ENCODE measurements at regions not wholly inside any gene's neighbourhood (a gene's known extent, or its start where the extent isn't known, plus 50 kb on each side); places are given as distances from the start of the nearest gene placed in this dataset.

GRCh38 chr4:182124359-182124758 lies 118.8 kb upstream of the TENM3 start:
- no peak for DNase-seq

DNA sequence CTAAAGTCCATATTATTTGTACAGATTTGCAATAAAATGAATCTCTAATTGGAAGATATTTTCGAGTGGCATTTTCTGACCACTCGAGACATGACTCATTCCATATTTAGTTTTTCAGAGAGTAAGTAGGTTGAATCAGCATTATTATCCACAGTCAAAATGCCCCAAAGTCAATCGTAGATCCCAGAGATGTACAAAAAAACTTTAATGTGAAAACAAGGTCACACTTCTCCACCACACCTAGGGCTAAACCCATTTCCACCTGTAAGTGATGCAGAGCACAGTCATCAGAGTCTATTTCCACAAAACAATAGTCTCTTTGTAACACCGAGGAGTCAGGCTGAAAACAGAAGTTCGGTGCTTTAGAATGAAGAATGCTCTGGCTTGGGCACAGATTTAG lies 117.1 kb upstream of the TENM3 start:
- no peak for DNase-seq

GRCh38 chr4:182126603-182127002 lies 116.6 kb upstream of the TENM3 start:
- DNase-seq, result peak; percentile 41

DNA sequence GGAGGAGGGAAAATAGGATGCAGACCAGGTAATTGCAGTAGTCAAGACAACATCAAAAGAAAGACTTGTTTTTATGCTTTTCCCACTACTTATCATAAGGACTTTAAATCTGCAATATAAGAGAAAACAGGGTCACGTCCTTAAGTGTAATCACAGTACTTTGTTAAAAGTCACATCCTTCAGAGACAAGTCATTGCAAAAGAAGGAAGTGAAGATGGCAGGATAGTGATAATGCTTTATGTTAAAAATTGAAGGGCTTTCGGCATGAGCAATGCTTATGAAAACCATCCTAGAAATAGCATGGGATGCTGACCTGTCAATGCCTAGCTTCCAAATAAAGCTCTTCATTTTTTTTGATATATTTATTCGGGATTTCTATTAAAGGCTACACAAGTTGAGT lies 110.2 kb upstream of the TENM3 start:
- DNase-seq, result no peak

DNA sequence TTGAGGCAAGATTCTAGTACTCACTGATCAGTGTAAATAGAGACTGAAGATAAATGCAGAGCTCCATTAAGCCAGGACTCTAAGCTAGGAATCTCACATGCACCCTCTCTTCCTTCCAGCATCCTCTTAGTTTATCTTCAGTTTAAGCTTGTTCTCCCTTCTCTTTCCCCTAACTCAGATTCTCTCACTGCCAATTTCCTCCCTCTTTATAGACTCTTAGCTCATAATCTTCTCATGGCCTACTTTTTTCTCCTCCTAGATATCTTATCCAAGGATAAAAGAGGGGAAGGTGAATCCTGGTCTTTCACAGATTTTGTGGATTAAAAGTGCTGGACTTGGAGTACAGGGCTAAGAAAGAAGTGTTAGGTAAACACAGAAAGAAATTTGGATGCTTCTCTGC lies 108.9 kb upstream of the TENM3 start:
- no peak for DNase-seq

DNA sequence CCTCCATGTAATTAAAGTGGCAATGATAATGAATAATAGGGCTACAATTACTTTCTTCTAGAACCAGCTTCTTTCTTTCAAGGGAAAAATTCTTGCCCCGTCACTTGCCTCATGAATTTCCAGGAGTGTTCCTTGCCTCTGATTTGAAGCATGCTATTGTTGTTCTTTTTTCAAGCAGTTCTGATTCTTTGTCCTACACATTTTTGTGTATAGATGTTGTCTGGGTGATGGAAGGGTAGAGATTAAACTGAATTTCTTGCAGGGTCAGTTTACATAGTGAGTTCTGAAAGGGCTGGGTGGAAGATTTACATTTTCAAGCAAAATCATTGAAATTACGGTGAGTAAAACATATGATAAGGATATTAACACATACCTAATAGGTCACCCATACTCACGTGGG lies 107.0 kb upstream of the TENM3 start:
- DNase-seq, result no peak

DNA sequence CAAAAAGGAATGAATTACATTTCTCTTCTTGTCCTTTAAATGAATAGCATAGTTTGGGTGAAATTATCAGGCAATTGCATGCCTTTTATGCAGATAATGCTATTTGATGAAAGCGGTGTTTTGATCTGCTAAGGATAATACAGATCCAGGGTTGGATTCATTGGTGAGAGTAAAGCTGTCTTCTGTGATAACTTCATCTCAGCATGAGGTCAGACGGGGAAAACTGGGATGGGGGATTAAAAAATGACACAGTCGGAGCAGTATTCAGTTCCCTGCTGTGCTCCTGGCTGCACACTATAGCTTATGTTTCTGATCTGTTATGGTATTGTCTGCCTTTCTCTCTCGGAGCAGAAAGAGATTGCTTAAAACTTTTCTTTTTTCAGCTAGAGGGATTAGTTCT lies 105.9 kb upstream of the TENM3 start:
- DNase-seq, result peak; percentile 71

DNA sequence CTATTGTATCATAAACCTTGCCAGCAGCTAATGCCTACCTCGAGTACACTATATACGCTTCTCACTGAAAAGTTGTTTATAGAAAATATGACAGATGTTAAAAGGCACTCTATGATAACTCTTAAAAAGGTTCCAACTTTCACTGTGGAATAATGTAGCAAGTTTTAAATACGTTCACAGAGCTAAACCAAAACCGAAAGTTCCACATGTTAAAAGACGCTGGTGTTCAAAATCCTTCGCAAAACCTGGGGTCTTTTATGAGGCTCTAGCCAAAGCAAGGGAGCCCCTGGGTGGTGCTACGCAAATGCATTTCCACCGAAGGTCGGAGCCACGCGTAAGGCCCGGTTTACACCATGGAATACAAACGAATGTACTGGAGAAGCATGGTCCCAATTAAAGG lies 103.7 kb upstream of the TENM3 start:
- DNase-seq, result no peak

- DNase-seq, result no peak
Measured at GRCh38 chr4:182140547-182140946, 102.7 kb upstream of the TENM3 start.

- DNase-seq, result no peak
Measured at GRCh38 chr4:182141061-182141460, 102.1 kb upstream of the TENM3 start.

- DNase-seq, result peak; percentile 57
Measured at GRCh38 chr4:182142176-182143085, 100.8 kb upstream of the TENM3 start.

GRCh38 chr4:182143086-182143821 lies 99.9 kb upstream of the TENM3 start:
- DNase-seq, result peak; percentile 35

- DNase-seq, result peak; percentile 90
Measured at GRCh38 chr4:182143822-182144625, 99.2 kb upstream of the TENM3 start.

DNA sequence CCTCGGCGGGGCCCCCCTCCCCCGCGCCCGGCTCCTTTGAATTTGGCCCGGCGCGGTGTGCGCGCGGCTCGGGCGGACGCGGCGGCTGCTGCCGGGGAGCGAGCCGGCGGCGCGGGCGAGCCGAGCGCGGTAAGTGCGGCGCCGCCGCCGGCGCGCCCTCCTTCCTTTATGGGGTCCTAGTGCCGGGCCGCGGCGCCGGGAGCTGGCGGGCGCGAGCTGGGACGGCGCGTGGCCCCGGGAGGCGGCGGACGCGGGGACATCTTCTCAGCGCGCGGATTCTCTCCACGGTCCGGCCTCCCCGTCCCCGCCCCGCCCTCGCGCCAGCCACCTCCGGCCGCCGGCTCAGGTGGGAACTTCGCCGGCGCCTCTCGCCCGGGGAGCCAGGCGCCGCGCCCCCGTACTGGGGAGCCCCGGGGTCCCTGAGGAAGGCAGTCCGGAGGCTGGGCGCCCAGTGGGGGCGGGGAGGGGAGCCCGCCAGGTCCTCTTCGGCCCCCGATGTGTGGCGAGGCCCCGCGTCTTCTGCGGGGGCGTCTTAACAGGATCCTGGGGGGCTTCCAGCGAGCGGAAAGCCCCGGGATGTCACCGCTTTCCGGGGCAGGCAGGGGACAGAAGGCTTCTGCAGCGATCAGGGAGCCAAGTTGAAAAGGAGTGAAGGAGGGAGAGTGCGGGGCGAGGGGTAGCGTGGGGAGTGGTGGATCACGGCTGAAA lies 98.4 kb upstream of the TENM3 start:
- no peak for DNase-seq

- no peak for DNase-seq
Measured at GRCh38 chr4:182145334-182145905, 97.8 kb upstream of the TENM3 start.

GRCh38 chr4:182147391-182147790 lies 95.8 kb upstream of the TENM3 start:
- no peak for DNase-seq

- no peak for DNase-seq
Measured at GRCh38 chr4:182150645-182151044, 92.6 kb upstream of the TENM3 start.

GRCh38 chr4:182155806-182156205 lies 87.4 kb upstream of the TENM3 start:
- no peak for DNase-seq

DNA sequence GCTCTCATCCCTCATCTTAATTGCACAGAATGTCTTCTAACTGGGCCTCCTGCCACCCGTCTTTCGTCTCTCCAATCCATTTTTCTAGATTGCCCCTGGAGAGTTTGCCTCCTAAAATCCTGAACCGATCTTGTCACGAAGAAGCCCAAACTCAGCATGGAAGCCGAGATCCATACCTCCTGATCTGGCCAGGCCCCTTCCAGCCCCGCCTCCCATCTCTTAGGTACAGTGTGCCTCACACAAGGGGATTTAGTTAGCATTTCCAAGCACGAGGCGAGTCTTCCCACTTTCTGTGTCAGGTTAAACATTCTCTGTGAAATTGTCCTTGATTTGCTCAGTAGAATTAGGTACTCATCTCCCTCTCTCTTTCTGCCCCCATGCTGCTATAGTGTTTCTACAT lies 80.0 kb upstream of the TENM3 start:
- DNase-seq, result no peak

DNA sequence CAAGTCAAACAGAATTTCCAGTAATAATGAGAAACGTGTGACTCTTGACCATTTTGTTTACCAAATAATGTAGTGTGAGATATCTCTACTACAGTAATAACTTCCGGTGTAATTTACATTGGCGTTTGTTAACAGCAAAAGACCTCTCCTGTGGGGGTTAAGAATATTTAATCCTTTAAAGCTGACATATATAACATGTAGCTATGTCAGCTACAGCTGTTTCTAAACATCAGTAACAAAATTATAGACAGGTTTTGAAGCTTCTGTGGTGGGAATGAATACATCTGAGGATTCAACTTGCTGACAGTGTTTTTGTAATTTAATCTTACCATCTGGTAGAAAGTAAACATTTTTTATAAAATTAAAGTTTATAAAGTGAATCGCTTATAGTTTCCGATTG lies 73.6 kb upstream of the TENM3 start:
- DNase-seq, result no peak

DNA sequence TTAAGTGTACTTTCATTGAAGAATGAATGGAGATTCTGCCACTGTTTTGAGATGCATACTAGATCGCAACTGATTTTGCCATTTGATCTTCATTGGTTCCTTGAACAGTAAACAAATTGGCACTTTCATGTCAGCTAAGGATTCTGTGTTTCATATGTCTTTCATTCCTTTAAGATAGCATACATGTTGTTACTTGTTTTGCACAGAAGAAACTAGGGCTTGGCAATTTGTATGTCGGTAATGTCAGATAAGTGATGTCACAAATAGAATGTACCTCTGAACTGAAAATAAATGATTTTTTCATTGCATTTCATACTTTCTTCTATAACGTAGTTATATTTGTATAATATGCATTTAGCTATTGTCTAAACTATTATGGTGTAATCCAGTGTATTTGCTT lies 73.2 kb upstream of the TENM3 start:
- no peak for DNase-seq

- DNase-seq, result no peak
Measured at GRCh38 chr4:182170417-182170935, 72.7 kb upstream of the TENM3 start.

All from fibroblast of skin of right quadriceps (primary cell).